Tongue (tissue), 1 donor: ENCODE measurements at regions not wholly inside any gene's neighbourhood (a gene's known extent, or its start where the extent isn't known, plus 50 kb on each side); places are given as distances from the start of the nearest gene placed in this dataset.

Experiments
- DNase-seq: peaks from one replicate; pipeline ENCODE4 v3.0.0-alpha.2; 2015

GRCh38 chr2:12828980-12829379, 112.2 kb downstream of the TRIB2 start:
- peak; percentile 47 for DNase-seq

DNA sequence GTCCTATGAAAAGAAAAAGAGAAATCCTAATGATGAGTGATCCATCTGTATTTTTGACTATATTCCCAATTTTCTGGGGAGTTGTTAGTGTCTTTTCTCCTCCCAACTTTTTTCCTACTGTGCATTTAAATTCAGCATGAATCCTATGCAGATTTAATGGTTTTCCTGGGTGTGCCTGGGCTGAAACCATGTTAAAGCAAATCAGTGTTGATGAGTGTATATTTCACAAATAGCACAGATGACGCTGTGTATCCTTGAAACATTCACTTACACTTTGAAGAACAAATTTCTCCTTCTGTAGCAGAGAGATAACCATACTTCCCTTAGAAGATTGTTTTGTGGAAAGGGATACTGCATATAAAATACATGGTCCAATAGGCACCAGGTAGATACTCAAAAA, 114.3 kb downstream of the TRIB2 start:
- no peak for DNase-seq

- no peak for DNase-seq
Observed at GRCh38 chr2:12834239-12834638, 117.5 kb downstream of the TRIB2 start.

DNA sequence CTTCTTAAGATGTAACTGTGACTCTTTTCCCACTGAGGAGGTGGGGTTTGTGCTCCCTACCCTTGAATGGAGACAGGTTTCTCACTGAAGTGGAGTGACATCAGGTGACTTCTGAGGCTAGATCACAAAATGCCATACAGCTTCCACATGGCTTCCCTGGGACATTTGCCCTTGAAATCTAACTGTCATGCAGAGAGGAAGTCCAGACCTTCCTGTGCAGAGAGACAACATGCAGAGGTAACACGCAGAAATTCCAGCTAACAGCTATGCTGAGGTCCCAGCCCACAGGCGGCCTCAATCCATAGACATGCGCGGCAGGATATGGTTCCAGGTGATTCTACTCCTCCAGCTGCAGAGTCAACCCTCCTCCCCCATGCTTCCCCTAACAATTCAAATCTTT, 119.0 kb downstream of the TRIB2 start:
- peak; percentile 19 for DNase-seq

DNA sequence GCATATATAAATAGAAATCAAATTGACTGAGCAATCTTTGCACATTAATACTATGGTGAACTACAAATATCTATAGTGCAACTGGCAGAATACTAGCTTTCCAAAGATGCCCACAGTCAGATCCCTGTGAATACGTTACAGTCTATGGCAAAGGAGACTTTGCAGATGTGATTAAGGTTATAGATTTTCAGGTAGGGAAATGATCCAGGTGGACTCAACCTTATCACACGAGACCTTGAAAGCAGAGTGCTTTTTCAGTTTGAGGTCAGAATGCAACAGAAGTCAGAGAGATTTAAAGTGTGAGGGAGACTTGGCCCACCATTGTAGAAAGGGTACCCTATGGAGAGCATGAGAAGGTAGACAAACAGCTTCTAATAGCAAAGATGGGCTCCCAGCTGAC, 122.6 kb downstream of the TRIB2 start:
- no peak for DNase-seq

DNA sequence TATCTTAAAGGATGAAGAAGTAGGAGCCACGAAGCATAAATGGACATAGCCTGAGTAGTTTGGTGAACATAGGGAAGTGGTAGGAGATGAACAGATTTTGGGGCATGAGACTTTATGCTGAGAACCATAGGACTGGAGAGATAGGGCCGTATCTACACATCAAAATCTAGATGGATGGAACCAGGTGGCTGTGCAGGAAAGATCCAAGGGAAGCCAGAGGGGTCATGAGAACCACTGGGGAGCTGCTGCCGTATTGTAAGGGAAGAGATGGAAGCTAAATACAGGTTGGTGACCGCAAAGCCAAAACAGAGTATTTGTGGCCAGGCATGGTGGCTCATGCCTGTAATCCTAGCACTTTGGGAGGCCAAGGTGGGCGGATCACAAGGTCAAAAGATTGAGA, 124.3 kb downstream of the TRIB2 start:
- no peak for DNase-seq

GRCh38 chr2:12842917-12843316, 126.2 kb downstream of the TRIB2 start:
- DNase-seq, result no peak

DNA sequence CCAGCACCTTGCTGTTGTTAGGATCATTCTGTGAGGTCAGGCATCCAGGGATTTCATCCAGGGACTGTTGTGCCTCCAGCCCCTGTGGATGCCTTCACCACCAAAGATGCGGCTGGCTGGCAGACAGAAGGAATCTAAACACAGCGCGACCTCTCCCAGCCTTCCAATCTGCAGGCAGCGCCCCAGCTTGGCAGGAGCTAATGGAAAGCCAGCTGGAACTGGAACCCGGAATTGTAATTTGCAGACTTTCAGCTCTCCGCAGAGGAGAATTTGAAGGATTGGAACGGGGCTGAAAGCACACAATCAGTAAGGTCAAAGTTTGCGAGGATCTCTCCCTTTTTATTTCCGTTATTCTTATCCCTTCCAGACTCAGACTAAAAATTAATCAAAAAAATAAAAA, 127.8 kb downstream of the TRIB2 start:
- DNase-seq, result peak; percentile 82

DNA sequence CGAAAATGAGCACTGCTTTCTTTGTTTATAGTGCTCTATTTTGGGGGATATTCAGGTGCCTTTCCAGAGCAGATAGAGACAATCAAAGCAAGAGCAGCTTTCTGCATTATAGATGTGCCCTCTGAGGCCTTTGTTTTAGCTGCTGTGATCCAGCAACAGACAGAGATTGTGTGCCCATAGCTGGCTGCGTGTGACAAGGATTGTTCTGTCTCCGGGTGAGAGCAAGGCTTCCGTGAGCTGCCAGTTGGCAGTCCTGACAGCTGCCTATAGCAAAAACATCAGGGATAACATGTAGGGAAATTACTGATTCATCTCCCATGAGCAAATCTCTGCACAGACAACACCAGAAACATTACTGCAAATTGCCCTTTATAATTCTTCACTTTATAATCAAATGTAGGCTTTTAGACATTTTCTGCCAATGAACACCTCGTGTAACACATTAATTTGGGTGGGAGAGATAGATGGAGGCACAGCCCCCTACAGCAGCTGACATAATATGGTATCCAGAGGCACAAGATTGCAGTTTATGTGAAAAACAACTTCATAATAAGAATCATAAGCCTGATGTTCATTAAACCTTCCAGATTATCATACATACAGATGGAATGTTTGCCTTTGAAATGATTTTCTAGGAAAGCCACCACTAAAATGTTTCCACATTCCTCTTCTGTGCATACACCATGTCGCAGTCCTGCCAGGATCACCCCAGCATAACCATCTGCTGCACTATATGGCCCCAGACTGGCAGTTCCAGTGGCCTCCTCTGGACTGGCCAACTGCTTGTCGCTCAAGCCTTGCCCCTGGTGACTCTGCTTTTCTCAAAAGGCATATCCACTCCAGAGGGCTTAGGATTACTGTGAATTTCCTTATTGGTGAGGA, 131.2 kb downstream of the TRIB2 start:
- peak; percentile 66 for DNase-seq

- no peak for DNase-seq
Observed at GRCh38 chr2:12852135-12852534, 135.4 kb downstream of the TRIB2 start.

- DNase-seq, result no peak
Observed at GRCh38 chr2:12854001-12854530, 137.3 kb downstream of the TRIB2 start.

GRCh38 chr2:12855508-12855907, 138.8 kb downstream of the TRIB2 start:
- no peak for DNase-seq

- DNase-seq, result no peak
Observed at GRCh38 chr2:12856934-12857601, 140.3 kb downstream of the TRIB2 start.

DNA sequence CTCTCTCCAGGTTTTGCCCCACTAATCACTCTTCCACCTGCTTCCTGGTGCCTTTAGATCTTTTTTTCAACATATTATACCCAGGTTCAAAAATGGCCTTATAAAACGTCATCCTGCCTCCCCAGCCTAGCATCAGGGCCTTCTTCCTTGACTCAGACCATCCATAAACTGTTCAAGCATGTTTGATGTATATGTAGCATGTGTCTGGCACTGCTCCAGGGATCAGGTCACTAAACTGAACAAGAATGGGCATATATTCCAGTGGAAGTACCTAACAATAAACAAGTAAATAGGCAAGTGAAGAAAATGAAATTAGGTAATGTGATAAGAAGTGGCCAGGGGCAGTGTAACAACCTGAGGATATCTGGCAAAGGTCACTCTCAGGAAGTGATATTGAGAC, 141.2 kb downstream of the TRIB2 start:
- no peak for DNase-seq

GRCh38 chr2:12858786-12859185, 142.1 kb downstream of the TRIB2 start:
- DNase-seq, result no peak

DNA sequence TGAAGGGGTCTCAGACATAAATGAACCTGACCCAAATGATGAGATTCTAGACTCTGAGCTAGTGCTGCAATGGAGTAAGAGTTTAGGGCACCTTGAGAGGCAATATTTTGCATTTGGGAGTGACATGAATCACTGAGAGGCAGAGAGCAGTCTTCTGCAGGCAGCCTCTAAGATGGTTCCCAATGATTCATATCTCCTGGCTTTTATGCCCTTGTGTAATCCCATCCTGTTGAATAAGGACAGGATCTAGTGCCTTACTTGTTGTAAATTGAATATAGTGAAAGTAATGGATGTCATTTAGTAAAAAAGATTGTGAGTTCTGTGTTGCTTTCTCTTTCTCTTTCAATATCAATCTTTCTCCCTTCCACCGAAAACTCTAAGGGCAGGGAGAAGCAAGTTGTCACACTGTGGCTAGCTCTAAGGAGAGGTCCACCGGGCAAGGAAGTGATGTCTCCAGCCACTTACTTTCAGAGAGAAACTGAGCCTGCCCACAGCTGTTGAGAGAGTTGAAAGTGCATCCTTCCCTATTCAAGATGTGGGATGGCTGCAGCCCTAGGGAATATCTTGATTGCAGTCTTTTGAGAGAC, 144.7 kb downstream of the TRIB2 start:
- no peak for DNase-seq

DNA sequence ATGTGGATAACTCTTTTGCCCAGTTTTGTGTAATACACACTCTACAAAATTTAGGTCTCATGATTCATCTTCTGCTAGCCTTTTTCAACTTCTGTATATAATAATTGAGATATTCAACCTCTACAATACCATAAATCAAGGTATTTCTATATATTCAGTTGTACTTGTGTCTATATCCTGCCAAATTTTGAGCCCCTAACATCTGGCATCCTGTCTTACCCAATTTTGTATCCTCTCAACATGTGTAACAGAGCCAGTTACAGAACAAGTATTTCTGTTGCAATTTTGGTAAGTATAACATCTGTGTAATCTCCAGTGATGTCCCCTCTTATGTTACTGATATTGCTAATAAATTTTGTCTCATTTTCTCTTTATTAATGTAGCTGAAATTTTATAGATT, 145.8 kb downstream of the TRIB2 start:
- no peak for DNase-seq

DNA sequence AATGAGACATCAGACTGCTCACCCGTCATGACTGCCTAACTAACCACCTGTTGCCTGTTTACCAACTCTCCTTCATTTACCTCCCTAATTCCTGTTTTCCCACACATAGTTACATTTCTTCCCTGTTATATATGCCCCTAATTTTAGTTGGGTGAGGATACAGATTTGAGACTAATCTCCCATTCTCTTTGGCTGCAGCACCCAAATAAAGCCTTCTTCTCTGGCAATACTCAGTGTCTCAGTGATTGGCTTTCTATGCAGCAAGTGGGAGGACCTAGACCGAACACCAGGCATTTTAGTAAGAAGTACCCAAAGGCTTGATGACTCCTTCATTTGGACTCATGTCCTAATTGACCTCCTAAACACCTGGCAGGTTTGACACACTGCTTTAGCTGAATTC, 147.2 kb downstream of the TRIB2 start:
- no peak for DNase-seq

GRCh38 chr2:12867631-12868287, 151.0 kb downstream of the TRIB2 start:
- no peak for DNase-seq

GRCh38 chr2:12870692-12871091, 154.0 kb downstream of the TRIB2 start:
- DNase-seq, result no peak

DNA sequence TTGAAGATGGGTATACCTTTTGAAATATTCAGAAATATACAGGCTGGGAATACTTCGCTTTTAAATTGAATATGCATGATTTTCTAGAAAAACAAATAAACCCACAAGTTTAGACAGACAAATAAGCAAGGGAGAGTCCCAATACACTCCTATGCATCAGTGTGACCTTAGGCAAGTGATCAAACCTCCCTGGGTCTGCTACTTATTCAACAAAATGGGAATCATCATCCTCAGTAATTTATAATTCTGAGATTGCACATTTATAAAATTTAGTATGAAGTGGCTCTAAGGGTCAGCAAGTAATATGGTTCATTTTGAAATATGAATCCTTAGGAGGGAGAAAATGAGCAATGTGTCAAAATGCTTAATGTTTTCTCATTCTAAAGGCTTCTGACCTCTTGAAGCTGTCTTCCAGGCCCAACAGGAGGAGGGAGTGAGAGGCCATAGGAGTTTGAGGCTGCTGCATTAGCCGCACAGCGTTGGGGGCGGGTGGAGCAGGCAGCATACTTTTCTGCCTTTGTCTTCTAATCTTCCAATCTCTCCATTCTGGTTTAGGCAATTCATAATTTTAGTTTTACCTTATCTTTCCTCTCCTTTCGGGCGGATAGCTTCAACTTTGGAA, 155.1 kb downstream of the TRIB2 start:
- DNase-seq, result no peak

DNA sequence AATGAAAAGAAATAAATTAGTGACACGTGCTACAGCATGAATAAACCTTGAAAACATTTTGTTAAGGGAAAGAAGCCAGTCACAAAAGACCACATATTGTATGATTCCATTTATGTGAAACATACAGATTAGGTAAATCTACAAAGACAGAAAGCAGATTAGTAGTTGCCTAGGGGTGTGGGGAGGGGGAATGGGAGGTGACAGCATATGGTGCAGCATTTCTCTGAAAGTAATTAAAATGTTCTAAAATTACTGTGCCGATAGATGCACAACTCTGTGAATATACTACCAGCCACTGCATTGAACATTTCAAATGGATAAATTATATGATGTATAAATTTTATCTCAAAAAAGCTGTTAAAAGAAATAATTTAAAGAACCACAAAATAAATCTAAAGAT, 161.0 kb downstream of the TRIB2 start:
- DNase-seq, result no peak
